GM21526 (cell line): ENCODE measurements at regions not wholly inside any gene's neighbourhood (a gene's known extent, or its start where the extent isn't known, plus 50 kb on each side); places are given as distances from the start of the nearest gene placed in this dataset.

Source experiments
- ATAC-seq: cut with Tn5 transposase; IDR thresholded peaks from one replicate; pipeline ENCODE4 v1.9.1; 2021; ENCODE audit warnings: moderate library complexity; ENCODE audit not compliant: unreplicated experiment, low FRiP score

GRCh38 chr11:33646629-33647028 lies 54.0 kb downstream of the C11orf91 start:
- no peak for ATAC-seq

DNA sequence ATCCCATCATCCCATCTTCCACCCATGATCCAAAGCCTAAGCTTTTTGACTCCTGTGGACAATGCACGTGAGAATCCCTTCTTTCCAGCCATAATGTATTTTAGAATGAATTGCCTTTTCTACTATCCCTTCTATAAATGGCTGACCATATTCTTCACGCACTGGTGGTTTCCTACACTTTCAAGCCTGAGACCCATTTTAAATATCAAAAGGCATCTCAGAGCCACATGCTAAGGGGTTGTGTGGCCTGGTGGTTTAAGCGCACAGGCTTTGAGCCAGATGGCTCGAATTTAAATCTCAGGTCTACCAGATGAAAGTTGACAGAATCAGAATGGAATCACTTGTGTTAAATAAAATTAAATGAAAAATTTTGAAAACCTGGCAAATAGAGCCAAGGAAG lies 54.5 kb downstream of the C11orf91 start:
- ATAC-seq = no peak

- ATAC-seq = no peak
Measured at GRCh38 chr11:33645686-33646085, 54.9 kb downstream of the C11orf91 start.

- ATAC-seq = no peak
Measured at GRCh38 chr11:33643167-33643824, 57.3 kb downstream of the C11orf91 start.

DNA sequence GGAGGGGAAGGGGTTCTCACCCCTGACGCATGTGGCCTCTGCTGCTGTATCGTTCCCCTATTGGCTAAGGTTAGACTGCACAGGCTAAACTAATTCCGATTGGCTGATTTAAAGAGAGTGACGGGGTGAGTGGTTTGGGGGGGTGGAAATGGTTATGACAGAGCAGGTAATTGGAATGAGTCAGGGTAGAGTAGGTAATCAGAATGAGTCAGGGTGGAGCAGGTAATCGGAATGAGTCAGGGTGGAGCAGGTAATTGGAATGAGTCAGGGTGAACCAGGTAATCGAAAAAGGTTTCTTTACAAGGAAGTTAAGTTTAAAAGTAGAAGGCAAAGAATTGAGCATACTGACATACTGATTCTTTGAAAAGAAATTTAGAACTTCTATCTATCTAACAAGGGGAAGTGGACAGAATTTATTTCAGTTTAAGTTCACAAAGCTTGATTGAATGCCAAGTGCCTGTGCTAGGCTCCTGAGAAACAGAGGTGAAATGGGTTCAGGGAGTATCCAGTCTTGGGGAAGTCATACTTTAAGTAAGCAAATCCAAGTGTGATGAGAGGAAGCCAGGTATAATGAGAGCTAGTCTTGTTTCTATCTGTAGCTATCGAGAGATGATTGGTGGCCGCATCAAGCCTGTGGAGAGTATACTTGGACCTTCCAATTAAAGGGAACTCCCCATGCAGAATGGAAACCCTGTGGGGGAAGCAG lies 58.0 kb downstream of the C11orf91 start:
- no peak for ATAC-seq

DNA sequence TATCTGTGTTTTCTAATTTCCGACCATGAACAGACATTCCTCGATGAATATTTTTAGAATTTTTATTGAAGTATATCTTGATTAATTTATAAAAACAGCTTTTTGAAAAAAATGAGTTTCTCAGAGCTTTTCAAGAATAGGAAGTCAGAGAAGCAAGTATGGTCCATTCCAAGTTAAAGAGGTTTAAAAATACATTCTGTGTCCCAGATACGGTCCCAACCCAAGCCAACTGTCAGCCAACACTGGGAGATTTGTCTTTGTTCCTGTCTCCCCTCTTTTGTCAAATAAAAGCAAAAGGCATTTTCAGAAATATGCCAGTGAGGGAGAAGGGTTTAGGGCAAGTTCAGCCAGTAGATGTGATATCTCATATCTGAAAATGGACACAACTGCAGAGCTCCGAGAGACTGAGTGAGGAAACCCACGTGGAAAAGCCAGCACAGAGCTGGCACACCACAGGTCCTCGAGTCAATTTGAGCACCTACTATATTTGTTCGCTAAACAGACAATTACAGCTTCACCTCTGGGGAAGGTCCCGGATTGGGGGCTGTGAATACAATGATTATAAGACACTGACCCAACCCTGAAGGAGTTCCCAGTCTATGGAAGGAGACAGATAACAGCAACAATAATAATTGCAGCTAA lies 59.8 kb downstream of the C11orf91 start:
- ATAC-seq = no peak

DNA sequence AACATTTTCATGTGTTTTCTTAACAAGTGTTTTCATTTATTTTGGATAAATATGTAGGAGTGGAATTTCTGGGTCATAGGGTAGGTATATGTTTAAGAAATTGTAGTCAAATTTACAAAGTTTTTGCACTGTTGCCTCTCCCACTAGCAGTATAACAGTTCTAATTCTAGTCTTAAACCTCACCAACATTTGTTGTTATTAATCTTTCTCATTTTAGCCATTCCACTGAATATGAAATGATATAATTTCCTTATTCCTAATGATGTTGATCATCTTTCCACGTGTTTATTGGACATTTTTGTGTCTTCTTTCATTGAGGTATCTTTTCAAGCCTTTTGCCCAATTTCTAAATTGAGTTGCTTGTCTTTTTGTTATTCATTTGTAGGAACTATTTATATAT lies 62.0 kb downstream of the C11orf91 start:
- ATAC-seq = no peak

DNA sequence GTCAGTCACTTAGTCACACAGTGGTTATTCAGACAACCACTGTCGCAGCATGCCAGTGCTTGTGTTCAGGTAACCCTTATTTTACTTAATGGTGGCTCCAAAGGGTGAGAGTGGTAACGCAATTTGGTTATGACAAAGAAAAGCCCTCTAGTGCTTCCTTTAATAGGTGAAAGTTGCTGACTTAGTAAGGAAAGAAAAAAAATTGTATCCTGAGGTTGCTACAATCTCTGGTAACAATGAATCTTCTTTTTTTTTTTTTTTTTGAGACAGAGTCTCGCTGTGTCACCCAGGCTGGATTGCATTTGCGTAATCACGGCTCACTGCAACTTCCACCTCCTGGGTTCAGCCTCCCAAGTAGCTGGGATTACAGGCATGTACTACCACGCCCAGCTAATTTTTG lies 64.5 kb downstream of the C11orf91 start:
- ATAC-seq = no peak

DNA sequence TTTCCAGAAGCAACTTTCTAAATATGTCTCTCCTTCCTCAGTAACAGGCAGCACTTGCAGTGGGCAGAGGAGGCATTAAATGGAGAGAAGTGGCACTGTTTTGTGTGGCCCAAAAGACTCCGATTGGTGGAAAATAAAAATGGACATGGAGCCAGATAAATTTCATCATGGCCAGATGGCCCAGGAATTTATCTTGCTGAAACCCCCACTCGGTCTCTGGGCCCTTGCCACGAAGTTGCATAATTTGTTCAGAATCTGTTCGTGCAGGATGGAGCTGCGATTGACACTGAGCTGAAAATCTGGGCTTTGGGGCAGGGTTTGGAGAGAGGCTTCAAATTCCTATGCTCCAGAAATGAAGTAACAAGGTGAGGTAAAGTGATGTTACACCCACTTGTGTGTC lies 65.5 kb downstream of the C11orf91 start:
- ATAC-seq = no peak

DNA sequence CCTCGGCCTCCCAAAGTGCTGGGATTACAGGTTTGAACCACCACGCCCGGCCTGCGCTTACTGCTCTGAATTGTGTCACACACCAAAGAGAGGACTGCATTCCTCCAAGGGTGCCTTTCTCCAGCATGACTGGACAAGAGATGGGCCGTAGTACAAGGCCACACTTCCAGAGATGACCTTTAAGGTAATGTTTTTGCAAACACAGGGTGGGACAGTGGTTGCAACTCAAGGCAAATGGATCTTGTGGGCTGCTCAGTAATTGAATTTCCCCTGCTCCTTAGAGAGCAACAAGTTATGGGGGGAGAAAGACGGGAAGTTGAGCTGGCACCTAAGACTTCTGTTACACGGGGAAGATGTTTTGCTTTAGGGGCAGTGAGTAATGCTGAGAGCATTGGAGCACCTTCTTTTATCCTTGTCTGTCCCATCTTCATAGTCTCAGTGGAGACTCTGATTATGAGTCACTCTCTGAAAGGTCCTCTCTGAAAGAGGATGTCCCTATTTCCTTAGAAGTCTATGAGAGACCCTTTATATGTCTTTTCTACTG lies 66.3 kb downstream of the C11orf91 start:
- no peak for ATAC-seq

DNA sequence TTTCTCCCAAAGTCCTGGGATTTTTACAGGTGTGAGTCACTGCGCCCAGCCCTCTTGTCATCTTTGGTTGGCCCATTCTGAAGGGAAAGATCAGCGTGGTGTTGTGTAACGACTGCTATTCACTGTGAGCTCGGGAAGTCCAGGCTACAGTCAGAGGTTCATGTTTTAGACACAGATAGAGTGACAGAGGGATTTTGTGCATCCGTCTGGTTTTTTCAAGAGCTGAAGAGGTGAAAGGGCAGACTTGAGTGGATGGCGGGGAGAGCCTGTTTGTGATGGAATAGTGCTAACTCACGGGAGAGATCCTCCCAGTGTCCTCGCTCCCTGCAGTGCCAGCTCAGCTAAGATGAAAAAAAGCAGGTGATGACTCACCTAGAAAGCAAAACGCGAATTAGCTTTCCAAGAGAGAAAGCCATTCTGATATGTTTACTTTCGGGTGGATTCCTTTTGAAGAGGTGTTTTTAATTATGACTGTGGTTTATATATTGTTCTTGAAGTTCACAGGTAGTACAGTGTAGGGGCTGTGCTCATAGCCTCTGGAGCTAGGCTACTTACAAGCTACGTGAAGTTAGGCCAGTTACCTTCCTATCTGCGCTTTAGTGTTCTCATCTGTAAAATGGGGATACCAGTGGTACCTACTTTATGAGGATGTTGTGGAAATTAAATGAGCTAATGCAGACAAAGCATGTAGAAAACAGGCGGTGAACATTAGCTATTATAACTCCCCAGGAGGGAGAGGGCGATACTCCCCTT lies 67.2 kb downstream of the C11orf91 start:
- ATAC-seq = no peak

- ATAC-seq = no peak
Measured at GRCh38 chr11:33631749-33632091, 68.9 kb downstream of the C11orf91 start.

- no peak for ATAC-seq
Measured at GRCh38 chr11:33630936-33631748, 69.5 kb downstream of the C11orf91 start.

GRCh38 chr11:33624083-33624482 lies 76.5 kb downstream of the C11orf91 start:
- ATAC-seq = no peak

DNA sequence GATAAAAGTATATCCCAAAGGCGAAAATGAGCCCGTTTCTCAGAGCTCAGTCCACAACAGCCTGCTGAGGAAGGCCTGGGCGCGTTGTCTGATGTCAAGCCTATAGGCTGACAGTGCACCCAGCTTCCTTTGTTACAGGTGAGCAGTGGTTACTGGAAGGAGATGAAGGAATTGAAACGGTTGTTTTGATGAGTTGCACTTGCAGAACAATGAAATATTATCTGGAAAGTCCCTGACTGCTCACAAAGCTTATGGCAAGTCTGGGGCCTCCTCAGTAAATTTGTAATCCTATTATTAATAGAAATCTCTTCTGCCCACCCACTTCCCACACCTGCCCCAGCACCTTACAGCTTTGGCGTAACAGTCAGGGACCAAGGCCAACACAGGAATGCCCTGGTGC lies 77.8 kb downstream of the C11orf91 start:
- ATAC-seq = no peak

DNA sequence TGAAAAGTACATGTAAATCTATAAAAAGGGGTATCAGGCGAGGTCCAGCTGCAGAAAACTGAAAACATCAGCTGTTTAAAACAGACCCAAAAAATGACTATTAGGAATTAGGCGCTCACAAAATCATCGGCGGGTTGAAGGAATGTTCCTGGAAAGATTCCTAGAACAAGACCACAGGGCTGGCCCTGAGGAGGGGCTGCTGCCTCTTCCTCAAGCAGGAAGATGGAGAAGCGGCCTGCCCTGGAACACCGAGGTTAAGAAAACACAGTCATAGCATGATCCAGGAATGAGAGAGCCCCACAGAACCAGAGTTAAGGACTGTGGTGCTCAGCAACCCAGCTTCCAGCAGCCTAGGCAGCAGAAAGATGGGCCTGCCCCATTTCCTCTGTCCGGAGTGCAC lies 78.4 kb downstream of the C11orf91 start:
- ATAC-seq = no peak

DNA sequence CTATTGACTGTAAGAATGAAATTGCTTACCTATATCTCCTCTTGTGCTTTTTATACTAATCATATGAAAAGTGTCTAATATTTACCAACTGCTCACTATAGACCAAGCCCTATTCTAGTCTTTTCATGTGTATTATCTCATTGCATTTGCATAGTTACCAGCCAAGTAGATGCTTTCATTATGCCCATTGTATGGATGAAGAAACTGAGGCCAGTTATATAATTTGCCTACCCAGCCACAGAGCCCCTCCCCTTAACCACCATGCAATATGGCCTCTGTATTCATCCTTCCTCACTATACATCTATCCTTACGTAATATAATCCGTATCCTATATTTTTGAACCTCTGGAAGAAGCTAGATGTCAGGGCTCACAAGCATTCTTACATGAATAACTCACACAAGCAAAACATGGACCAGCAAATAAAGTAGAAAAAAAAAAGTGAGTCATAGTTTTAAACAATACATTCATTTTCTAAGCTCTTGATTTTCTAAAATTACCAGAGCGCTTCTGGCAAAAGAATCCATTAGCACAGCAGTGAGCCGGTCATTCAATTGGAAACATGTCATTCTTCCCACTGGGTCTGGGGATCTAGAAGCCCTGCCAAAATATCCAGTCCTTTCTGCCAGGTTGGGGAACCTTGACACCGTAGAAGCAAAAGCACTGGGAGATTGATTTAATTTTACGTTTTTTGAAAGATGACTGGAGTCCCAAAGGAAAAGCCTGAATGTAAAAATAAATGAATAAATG lies 80.0 kb downstream of the C11orf91 start:
- ATAC-seq = no peak

- ATAC-seq = no peak
Measured at GRCh38 chr11:33618956-33619355, 81.7 kb downstream of the C11orf91 start.

DNA sequence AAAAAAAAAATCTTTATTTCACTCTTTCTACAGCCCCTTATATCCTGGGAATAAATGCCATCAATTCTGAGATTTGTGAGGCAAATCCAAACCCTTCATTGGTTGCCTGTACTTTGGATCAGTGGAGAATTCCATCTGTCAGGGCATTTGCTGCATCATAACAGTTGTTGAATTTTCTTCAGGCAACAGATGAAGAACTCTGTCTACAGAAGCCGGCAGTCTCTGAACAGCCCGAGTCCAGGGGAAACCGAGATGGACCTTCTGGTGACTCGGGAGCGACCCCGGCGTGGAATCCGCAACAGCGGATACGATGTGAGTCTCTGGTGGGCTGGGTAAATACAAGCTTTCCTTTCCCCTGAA lies 82.3 kb downstream of the C11orf91 start:
- ATAC-seq = no peak
